LNCAP (cell line): ENCODE measurements at regions not wholly inside any gene's neighbourhood (a gene's known extent, or its start where the extent isn't known, plus 50 kb on each side); places are given as distances from the start of the nearest gene placed in this dataset.

Experiments
- CTCF ChIP-seq: fragments of 450-650 bp; IDR thresholded peaks from 2 replicates; pipeline ENCODE4 v1.5.1; 2017; ENCODE audit warnings: mild to moderate bottlenecking

- TF ChIP-seq CTCF, result no peak
Measured at GRCh38 chr20:23265226-23265625, 85.4 kb upstream of the NXT1 start.

- TF ChIP-seq CTCF, result no peak
Measured at GRCh38 chr20:23264545-23264944, 86.0 kb upstream of the NXT1 start.

- no peak for TF ChIP-seq CTCF
Measured at GRCh38 chr20:23260181-23260840, 90.3 kb upstream of the NXT1 start.

GRCh38 chr20:23258747-23259121 lies 91.9 kb upstream of the NXT1 start:
- no peak for TF ChIP-seq CTCF

- TF ChIP-seq CTCF, result no peak
Measured at GRCh38 chr20:23257848-23258746, 92.5 kb upstream of the NXT1 start.

- no peak for TF ChIP-seq CTCF
Measured at GRCh38 chr20:23257106-23257761, 93.4 kb upstream of the NXT1 start.

- TF ChIP-seq CTCF, result no peak
Measured at GRCh38 chr20:23255716-23256385, 94.7 kb upstream of the NXT1 start.
